Stimulated activated CD4-positive, alpha-beta T cell treated with anti-CD3 and anti-CD28 coated beads, Interleukin-12 subunit alpha, Interleukin-12 subunit beta, amount 100 ng/mL, for 48 hours (primary cell): ENCODE measurements at regions not wholly inside any gene's neighbourhood (a gene's known extent, or its start where the extent isn't known, plus 50 kb on each side); places are given as distances from the start of the nearest gene placed in this dataset.

Source experiments
- DNase-seq, 3 donors: peaks; one replicate each; pipeline ENCODE4 v3.0.0-alpha.2; 2020; ENCODE audit warnings: low read depth in 2 of 3, low spot score in 1 of 3

- no peak for DNase-seq
Observed at GRCh38 chr4:23202712-23203247, 510.0 kb downstream of the GBA3 start.

- no peak for DNase-seq
Observed at GRCh38 chr4:23194751-23195150, 502.0 kb downstream of the GBA3 start.

GRCh38 chr4:23174179-23174578, 481.4 kb downstream of the GBA3 start:
- DNase-seq: no peak

GRCh38 chr4:23171976-23172375, 479.2 kb downstream of the GBA3 start:
- DNase-seq: no peak

GRCh38 chr4:23169608-23170311, 477.0 kb downstream of the GBA3 start:
- no peak for DNase-seq

- DNase-seq: no peak
Observed at GRCh38 chr4:23166919-23167318, 474.2 kb downstream of the GBA3 start.

GRCh38 chr4:23166407-23166806, 473.7 kb downstream of the GBA3 start:
- DNase-seq: no peak

- no peak for DNase-seq
Observed at GRCh38 chr4:23165669-23166068, 472.9 kb downstream of the GBA3 start.

- DNase-seq: no peak
Observed at GRCh38 chr4:23163647-23164436, 471.1 kb downstream of the GBA3 start.

GRCh38 chr4:23162275-23162674, 469.5 kb downstream of the GBA3 start:
- no peak for DNase-seq

- DNase-seq: no peak
Observed at GRCh38 chr4:23161787-23162186, 469.1 kb downstream of the GBA3 start.

- DNase-seq: no peak
Observed at GRCh38 chr4:23153076-23153475, 460.3 kb downstream of the GBA3 start.

- no peak for DNase-seq
Observed at GRCh38 chr4:23149815-23150214, 457.1 kb downstream of the GBA3 start.

- no peak for DNase-seq
Observed at GRCh38 chr4:23144707-23145106, 452.0 kb downstream of the GBA3 start.

- peak in 1 of 3 donors; percentile 11 for DNase-seq
Observed at GRCh38 chr4:23135792-23136645, 443.3 kb downstream of the GBA3 start.

- DNase-seq: no peak
Observed at GRCh38 chr4:23134331-23134730, 441.6 kb downstream of the GBA3 start.

GRCh38 chr4:23130845-23131244, 438.1 kb downstream of the GBA3 start:
- DNase-seq: no peak

- DNase-seq: no peak
Observed at GRCh38 chr4:23125118-23125517, 432.4 kb downstream of the GBA3 start.

GRCh38 chr4:23122666-23123400, 430.1 kb downstream of the GBA3 start:
- DNase-seq: no peak

- no peak for DNase-seq
Observed at GRCh38 chr4:23120374-23120773, 427.6 kb downstream of the GBA3 start.

GRCh38 chr4:23117826-23118225, 425.1 kb downstream of the GBA3 start:
- no peak for DNase-seq
